ENCODE measurements at regions not wholly inside any gene's neighbourhood (a gene's known extent, or its start where the extent isn't known, plus 50 kb on each side); places are given as distances from the start of the nearest gene placed in this dataset.

- TF ChIP-seq POLR2A (IDR thresholded peaks at IDR 0.05; ENCODE audit: low read depth, low read length) (no peak), TAF1 (IDR thresholded peaks at IDR 0.05; ENCODE audit: low read depth, low read length) (no peak), SPI1 (IDR thresholded peaks at IDR 0.05; ENCODE audit: low read depth, low read length) (no peak)
Measured at GRCh38 chr16:66238696-66239095, 127.8 kb upstream of the CDH5 start.
